IPS DF 19.7 (cell line): ENCODE measurements at regions not wholly inside any gene's neighbourhood (a gene's known extent, or its start where the extent isn't known, plus 50 kb on each side); places are given as distances from the start of the nearest gene placed in this dataset.

Experiments
- DNase-seq: peaks from one replicate; pipeline ENCODE4 v3.0.0-alpha.2; 2013; ENCODE audit warnings: low read depth, low spot score

DNA sequence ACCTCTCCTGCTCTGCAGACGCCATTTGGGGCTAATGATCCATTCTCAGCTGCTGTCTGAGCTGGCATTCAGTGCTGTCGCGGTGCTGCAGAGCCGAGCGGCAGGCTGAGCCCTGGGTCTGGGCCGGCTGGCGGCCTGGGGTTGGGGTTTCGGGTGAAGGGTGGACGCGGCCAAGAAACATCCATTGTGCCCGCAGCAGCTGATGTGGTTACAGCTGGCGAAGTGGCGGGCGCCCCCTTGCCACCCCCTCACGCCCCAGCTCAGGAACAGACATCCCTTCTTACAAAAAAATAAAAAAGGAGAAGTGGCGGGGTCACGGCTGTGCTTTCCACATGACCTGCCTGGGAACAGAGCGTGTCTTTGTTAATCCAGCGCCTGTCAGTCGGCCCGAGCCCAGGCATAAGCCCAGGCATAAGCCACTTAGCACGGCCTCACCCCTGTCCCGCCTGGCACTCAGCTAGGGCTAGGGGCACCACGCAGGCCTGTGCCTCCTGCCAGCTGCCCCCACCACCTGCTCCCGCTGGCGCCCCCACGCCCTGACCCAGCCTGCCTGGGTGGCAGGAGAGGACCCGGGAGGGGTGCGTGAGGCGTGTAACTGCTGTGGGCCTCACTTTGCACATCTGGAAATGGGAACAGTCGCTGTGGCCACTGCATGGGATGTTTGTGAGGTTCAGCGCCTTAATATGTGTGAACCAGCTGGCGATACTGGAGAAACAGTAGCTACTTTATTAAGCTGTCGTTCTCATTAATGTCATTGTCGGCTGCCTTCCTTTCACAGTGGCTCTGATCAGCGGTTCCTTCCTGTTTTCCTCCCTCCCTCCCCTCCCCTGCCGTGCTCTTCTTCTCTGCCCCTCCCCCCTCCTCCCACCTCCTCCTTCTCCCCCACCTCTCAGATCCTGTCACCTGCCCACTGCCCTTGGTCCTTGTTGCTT lies 197.7 kb upstream of the CIBAR2 start:
- DNase-seq = no peak

DNA sequence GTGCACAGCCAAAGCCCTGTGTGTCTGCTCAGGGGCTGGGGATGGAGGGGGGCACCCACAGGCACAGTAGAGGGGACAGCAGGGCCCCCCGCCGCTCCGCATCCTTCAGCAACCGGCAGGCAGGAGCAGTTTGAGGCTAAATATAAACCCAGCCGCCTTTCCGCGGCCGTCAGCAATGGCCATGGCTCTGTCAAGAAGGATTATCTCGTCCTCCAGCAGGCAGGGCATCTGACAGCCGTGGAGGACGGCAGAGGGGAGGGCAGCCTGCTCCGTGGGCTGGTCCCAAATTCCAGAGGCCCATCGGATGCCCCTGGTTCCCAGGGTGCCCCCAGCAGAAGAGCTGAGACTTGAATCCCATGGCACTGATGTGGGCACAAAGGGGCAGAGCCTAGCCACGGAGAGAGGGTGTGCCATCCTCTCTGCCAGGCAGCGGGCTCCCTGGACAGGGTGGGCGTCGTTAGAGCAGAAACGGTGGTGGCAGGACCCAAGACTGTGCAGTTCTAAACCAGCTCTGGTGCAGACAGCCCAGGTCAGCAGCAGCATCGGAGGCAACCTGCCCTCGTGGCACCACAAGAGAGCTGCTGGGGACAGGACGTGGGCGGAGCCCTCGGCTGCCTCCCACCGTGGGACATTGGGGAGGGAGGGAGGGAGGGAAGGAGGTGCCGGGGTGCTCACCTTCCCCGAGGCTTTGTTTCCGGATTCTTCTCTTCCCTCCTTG lies 198.8 kb upstream of the CIBAR2 start:
- DNase-seq = no peak

DNA sequence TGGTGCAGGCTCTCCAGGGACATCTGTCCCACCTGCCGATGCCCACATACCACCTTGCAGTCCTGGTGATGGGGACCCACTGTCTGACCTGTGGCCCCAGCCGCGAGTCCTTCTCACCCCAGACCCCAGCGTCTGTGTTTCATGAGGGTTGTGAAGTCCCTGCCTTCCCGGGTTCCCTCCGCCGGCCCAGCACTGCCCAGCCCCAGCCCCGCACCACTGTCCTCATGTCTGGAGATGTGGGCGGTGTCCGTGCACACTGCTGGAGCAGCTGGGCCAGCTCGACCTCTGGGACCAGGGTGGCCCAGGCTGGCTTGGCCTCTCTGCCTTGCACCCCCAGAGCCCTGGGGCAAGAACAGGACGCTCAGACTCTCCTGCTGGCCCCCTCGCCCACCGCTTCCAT lies 199.5 kb upstream of the CIBAR2 start:
- no peak for DNase-seq

DNA sequence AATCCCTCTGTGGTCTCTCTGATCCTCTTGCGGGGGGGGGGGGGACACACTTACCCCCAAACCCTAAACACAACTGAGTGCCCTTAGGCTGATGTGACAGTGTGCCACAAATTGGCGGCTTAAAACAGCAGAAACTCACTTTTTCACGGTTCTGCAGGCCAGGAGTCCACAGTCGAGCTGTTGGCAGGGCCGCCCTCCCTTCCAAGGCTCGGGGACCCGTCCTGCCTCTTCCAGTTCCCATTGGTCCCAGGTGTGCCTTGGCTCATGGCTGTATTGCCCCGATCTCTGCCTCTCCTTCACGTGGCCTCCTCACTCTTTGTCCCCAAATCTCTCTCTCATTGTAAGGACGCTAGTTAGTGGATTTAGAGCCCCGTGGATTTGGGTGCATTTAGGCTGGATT lies 199.9 kb upstream of the CIBAR2 start:
- DNase-seq = no peak

DNA sequence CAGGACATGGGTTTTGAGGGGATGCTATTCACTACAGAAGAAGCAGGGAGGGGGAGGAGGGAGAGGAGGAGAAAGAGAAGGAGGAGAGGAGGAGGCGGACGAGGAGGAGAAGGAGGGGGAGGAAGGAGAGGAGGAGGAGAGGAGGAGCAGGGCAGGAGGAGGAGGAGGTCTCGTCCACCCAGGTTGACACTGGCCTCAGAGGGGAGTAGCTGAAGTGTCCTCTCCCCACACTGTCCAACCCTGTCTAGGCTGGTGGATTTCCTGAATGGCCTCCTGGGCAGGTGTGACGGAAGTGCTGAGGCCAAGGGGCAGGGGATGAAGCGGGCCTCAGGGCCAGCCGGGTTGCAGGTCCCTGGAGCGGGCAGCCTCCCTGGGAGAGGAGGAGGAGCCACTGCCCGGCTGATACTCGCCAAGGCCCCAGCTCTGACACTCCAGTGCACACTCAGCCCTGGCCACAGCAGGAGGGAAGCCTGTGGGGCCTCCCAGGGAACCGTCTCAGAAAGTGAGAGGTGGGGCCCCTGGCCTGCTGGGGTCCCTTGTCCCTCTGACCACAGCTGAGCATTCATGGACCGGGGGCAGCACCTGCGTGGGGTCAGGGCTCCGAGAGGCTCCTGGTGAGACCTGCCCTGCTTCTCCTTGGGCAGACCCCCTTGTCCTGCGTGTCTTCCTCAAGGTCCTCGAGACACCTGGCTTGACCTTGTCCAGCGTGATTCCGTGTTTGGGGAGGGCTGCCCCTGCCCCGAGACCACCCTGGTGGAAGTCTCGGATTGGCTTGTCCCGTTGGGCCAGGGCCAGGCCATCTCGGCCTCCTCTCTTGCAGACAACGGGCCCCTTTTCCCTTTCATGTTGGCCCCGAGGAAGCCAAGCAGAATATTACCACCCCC lies 200.6 kb upstream of the CIBAR2 start:
- DNase-seq = no peak

DNA sequence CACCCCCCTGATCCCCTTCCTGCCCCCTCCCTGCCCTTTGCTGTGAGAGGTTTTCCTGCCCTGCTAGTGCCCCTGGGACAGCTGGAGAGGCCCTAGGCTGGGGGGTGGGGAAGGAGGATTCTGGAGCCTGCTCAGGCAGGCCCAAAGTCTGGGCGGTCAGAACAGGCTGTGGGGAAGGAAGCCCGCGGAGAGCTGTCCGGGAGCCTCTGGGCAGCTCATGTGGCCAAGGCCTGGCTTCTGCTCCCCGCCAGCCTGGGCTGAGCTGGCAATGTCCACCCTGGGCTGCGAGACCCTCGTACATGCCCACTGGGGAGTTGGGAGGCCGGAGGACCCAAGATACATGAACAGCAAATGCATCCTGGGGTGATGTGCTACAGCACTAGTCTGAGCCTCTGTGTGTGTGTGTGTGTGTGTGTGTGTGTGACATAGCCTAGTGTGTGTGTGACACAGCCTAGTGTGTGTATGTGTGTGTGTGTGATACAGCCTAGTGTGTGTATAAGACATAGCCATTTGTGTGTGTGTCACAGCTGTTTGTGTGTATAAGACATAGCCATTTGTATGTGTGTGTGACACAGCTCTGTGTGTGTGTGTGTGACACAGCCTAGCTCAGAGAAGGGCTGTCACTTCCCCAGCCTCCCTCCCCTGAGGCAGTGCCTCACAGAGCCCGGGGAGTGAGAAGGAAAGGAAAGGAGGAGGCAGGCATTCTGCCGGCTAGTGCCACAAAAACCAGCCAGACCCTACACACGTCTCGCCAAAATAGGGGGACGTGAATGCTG lies 201.4 kb upstream of the CIBAR2 start:
- no peak for DNase-seq

DNA sequence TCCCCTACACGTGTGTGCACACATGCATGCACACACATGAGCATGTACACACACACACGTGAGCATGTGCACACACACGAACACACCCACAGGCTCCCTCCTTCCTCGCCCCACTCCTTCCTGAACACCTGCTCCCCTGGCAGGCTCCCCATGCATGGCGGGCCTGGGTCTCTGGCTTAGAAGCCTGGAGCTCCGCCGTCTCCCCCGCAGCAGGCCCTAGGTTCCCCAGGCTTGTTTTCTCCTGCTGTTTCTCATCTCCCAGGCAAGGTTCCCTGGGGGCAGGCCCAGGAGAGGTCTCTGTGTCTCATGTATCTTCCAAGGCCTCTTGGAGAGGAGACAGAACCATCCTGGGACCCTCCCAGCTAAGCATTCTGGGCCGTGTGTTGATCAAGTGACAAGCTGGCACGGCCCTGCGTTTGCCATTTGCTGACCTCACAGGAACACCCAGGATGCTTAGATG lies 202.3 kb upstream of the CIBAR2 start:
- DNase-seq = no peak

DNA sequence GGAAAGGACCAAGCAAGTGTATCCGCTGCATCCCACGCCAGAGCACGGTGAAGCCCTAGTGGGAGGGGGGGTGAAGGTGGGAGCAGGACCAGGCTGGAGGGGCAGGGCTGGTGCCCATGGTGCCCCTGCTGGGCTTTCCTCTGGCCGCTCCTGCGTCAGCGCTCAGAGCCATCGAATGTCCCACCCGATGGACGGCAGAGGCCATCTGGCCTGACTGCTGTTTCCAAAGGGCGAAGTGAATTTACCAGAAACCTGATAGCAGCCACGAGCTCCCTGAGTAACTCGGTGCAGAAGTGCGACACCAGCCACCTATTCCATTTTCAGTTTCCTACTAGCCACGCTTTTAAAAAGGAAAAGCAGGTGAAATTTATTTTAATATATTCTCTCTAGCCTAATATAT lies 203.6 kb upstream of the CIBAR2 start:
- no peak for DNase-seq

DNA sequence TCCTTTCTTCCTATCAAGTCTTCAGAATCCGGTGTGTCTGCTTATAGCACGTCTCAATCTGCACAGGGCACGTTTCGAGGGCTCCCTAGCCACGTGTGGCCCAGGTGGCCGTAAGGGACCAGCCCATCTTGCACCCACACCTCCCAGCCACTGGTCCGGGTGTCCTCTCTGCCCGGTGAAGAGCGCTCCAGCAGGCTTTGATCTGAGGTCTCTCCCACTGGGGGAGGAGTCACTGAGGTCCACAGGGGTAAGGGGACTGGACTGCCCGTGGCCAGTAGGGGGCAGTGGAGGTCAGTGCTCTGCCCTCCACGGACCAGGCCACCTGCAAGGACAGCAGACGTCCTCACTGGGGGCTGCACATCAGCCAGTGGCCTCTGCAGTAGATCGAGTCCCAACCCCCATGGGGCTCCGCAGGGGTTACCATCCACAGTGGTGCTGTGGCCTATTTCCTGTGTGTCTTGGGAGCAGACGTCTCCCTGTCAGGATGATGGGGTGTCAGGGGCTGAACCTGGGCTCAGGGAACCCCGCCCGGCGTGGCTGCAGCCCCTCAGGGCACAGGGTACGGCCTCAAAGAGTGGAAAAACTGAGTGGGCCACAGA lies 204.1 kb upstream of the CIBAR2 start:
- DNase-seq = no peak

DNA sequence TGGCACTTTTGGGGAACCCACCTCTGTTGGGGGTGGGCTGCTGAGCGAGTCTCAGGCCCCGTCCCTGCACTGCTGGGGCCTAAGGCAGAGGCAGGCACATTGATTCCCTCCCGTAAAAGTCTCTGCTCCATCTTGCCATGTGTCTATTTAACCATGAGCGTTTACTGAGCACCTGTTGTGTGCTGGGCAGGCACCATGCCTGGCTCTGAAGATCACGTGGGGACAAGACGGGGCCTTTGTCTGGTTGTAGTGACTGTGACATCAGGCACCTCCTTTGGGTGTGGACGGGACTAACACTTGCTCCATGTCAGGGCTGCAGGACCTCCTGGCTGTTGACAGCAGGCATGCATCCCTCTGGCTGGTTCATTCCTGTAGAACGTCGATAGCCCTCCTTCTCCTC lies 204.7 kb upstream of the CIBAR2 start:
- DNase-seq = no peak

DNA sequence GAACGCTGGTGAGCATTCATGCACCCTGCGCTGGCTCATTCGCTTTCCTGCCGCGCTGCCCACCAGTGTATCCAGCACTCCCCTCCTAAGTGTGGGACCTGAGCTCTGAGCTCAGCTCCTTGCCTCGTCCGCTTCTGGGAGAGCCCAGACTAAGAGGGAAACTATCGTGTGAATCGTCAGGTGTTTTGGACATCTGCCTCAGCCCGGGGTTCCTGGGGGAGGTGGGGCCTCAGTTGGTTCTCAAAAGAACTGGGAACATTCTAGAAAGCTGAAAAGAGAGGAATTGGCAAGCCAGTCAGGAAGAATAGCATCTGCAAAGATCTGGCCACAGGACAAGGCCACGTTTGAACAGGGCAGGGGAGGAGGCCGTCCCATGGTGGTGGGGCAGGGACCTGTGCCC lies 205.4 kb upstream of the CIBAR2 start:
- DNase-seq = no peak

DNA sequence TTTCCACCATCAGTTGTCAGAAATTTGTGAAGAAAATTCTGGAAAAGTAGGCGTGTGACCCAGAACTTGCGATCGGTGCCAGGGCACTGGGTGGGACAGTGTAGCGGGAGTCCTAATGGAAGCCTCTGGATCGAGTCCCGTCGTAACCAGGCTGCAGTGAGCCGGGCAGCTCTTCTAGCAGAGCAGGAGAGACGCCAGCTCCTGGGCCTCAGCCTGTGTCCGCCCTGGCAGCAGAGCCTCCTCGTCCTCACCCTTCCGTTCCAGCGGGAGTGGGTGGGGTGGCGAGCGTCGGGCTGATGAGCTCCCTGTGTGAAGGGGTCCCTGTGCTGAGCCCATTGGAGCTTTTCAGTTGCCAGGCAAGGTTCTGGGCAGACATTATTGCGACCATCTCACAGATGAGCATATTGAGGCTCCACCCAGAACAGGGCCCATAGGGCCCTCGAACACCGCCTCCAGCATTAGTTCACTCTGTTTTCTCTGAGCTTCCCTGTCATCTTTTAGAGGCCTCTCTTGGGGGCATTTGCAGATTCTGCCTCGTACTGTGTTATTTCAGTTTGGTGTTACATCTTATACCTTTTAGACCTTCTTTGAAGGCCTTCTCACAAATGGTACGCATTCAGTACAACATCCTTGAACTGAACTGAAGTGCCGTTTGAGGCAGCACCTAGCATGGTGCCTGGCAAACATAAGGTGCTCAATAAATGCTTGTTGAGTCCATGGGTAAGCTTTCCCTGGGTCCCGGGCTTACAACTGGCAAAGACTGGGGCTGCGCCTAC lies 207.1 kb upstream of the CIBAR2 start:
- no peak for DNase-seq

DNA sequence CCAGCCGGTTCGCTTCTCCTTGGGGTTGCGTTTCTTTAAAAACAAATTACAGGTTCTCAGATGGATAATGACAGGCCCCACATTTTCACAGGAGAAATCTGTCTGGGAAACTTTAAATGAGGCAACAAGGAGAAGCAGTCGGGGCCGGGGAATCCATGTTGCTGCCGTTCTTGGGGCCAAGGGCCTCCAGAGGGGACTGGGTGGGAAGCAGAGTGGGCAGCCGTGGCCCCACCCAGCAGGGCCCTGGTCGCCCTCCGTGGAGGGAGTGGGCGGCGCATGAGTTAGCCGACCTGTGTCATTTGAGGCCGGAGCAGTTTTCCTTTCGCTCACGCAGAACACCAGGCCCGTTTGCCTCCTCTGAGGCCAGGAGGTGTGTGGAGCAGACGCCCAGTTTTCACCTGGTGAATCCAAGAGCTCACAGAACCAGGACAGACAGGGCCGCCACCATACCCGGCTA lies 207.7 kb upstream of the CIBAR2 start:
- DNase-seq = no peak

DNA sequence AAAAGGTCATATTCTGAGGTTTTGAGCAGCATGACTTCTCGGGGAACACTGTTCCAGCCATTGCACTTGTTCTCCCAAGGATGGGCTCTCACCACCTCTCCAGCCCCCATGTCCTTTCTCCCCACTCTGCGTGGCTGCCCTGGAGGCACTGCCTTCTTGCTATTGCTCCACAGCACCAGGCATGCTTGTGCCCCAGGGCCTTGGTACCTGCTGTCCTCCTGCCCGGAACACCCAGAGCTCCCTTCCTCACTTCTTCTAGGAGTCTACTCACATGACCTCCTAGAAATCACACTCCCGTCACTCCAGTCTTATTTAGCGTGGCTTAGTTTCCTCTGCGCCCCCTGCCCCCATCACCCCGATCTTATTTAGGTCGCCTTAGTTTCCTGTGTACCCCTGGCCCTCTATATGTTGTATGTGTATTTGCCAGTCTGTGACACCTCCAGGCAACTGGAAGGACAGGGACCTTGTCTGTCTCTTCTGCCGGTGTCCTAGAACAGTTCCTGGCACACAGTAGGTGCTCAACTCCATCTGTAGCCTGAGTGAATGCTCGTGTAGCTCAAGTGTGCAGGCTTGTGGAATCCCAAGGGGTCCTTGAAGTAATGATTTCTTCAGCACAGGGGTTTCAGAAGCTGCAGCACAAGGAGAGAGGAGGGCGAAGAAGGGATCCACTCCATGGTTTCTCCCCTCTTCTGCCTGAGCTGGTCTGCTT lies 208.6 kb upstream of the CIBAR2 start:
- no peak for DNase-seq

DNA sequence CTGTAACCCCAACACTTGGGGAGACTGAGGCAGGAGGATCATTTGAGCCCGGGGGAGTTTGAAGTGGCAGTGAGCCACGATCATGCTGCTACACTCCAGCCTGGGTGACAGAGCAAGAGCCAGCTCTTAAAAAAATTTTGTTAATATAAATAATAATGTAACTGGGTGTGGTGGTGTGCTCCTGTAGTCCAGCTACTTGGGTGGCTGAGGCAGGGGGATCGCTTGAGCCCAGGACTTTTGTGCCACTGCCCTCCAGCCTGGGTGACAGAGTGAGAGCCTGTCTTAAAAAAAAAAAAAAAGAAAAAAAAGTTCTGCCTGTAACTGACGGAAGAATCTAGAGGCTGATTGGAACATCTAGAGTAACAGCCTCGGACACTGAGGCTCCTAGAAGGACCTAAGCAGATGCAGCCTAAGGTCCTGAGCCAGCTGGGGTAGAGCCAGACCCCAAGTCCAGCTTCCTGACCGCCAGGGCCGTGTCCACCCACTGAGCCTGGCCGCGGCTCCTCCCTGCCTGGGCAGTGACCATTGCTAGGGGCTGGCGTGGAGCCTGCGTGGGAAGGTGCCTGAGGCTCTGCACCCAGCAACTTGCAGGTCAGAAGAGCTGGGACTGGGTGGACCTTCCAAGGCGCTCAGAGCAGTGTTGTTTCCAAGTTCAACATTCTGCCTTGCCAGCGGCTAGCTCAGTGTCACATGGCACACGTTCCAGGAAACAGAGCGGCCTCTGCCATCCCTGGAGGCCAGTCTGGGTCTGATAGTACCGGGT lies 209.4 kb upstream of the CIBAR2 start:
- no peak for DNase-seq

DNA sequence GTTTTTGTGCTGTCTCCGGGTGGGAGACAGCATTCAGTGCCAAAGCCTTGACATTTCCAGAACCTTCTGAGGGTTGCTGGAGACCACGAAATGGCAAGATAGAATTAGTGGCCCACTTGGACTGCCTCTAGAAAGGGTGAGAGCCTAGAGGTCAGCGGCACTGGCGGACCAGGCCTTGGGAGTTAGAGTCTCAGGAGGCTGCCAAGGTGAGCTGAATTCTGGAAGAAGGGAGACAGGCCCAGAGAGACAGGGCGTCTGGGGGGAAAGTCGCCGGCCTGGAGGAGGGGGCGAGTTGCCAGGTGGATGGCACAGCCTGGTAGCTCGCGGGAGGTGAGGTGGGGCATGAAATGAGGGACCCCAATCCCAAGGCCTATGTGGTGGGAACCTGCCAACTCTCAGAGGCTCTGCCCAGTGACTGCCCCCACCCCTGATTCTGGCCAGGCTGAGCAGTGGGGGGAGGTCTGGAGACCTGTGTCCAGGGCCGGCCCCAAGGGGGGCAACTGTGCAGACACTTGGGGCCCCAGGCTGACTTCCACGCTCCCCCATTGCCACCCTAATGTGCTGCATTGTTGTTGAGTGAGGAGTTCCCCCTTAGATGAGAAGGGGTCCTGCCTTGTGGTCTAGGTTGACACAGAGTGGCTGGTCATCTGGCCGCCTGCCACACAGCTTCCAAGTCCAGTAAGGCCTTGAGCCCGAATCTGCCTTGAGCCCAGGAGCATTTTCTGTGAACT lies 211.1 kb upstream of the CIBAR2 start:
- DNase-seq = no peak

DNA sequence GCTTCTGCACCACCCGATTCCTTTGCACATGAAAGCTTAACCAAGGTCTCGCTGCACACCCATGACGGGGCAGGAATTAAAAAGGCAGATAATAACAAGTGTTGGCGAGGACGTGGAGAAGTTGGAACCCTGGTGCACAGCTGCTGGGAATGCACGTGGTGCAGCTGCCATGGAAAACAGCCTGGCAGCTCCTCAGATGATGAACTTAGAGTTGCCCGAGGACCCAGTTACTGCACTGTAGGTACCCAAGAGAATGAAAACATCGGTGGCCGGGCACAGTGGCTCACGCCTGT lies 211.6 kb upstream of the CIBAR2 start:
- DNase-seq = no peak

DNA sequence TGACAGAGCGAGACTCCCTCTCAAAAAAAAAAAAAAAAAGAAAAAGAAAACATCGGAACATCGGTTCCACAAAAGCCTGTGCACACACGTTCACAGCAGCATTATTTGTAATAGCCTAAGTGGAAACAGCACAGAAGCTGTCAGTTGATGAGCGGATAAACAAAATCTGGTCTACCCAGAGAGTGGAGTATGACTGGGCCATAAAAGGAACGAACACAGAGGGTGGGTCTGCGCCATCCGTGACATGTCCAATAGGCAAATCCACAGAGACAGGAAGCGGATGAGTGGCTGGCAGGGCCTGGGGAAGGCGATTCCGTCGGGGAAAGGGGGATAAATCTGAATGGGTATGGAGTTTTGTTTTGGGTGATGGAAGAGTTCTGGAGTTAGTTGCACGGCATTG lies 212.2 kb upstream of the CIBAR2 start:
- DNase-seq = no peak
